Activated CD4-positive, CD25-positive, alpha-beta regulatory T cell treated with anti-CD3 and anti-CD28 coated beads, Interleukin-2, amount 50 U/mL, for 24 hours (primary cell): ENCODE measurements at regions not wholly inside any gene's neighbourhood (a gene's known extent, or its start where the extent isn't known, plus 50 kb on each side); places are given as distances from the start of the nearest gene placed in this dataset.

ENCODE experiments used
- ATAC-seq, 2 donors: fragments of 150-1000 bp; cut with Tn5 transposase; one replicate each; pipeline ENCODE4 v1.10.0; 2021; ENCODE audit warnings: mild to moderate bottlenecking in 1 of 2, moderate library complexity in 1 of 2

DNA sequence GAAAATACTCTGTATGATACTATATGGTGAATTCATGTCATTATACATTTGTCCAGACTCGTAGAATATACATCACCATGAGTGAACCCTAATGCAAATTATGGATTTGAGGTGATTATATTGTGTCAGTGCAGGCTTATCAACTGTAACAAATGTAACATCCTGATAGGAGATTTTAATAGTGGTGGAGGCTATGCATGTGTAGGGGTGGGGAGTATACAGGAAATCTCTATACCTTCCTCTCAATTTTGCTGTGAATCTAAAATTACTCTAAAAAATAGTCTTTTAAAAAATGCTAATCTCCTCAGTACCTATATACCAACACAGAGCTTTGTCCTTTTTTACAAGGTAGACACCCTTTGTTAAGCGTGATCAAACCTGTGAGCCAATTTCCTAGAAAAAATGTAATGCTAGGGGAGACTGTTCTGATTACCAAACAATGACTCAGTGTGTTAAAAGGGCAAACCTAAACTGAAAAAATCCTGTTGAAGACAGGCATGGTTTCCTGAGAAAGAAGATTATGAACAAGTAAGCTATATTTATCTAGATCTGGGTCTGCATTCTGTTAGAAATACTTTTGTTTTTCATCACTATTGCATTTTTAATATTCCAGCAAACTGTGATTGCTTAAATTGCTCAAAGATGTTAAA is 170.9 kb downstream of the DUSP6 start:
- ATAC-seq: peak; percentile 89 to 94

DNA sequence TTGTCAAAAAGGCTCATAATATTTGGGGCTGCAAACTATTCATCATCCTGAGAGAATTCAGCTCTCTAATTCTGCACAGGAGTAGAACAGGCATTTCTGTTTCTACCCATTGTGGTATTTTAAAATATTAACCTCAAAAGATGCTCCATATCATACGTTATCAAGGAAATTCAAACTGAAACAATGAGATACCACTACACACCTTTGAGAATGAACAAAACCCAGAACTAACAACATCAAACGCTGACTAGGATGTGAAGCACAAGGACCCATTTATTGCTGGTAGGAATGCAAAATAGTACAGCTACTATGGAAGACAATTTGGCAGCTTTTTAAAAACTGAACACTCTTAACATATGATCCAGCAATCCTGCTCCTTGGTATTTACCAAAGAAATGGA is 171.8 kb downstream of the DUSP6 start:
- peak; percentile 33 to 49 for ATAC-seq

DNA sequence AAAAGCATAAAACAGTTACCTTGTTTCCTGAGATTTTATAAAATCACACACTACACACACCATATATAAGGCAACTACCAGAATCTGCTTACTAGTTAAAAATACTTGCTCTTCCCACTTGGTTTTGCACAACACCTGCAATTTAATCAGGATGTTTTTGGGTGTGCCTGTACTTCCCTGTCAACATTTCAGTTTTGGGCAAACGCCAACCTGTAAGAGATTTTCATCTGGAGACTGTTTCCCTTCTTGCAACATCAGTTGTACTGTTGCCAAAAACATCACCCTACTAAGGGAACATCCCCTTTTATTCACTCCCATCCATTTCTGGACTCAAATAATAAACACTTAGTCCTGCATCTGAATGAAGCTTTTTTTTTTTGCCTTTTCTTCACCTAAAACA is 172.3 kb downstream of the DUSP6 start:
- no peak for ATAC-seq

DNA sequence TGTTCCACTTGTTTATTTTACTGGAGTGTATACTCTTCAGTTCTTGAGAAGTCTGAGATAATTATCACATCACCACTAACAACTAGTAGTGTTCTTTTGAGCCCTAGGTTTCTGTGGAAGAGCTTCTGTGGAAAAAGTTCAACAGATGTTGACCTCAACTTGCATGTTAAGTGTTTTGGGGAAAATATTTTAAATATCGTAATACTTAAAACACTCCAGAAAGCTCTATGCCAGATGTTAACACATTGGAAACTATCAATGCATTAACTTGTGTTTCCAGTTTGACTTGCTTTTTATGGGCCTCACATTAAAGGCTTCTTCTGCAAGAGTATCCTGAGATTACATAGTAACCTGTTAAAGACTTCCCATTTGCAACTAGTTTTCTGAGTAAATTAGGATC is 173.1 kb downstream of the DUSP6 start:
- ATAC-seq: no peak

DNA sequence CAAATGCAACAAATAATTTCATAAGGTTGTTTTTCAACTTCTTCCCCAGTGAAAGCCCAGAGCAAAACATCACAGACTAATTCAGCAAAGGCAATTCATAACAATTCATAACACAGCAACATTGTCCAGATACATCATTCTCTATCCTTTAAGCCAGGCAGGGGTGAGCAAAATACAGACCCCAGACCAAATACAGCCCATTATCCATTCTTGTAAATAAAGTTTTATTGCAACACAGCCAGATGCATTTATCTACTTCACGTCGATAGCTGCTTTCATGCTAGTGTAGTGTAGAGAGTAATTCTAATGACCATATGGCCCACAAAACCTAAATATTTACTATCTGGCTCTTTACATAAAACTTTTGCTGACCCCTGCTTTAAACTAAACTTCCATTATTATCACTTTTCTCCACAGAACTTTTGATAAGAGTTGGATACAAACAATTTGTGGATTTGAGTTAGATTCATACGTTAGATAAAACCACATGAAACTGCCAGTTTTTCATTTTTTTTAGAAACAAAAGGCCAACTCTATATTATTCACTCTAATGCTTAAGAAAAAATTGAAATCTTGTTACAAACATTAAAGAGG is 174.4 kb downstream of the DUSP6 start:
- no peak for ATAC-seq

DNA sequence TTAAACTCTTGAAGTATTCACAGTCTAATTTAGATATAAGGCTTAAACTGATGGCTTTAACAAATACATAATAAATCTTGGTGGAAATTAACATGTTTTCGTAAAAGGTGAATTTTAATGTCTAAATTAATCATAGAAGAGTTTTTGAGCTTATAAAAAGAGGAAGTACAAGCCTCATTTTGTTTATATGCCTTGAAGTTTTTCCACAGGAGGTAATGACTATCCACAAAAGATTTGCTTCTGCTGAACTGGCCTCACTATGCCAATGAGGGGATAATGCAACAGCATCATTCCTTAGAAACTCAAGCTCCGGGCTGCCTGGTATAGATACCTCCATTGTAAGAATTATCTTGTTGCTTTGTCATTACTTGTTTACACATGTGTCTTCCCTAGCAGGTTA is 175.6 kb downstream of the DUSP6 start:
- no peak for ATAC-seq

DNA sequence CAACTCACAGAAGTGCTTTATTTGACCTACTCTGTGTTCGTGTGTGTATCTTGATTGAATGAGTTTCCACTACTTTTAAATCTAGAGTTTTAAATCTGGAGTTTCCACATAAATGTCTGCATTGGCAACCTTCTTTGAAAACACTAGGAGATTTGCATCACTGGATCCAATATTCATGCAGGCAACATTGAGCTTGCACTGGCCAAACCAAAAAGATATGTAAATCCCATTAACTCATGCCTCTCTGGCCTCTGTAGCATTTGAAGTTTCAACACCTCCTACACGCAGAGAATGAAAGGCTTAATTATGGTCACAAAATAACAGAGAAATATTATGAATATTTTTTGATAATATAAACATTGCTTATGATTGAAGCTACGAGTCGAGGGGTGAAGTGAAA is 178.6 kb downstream of the DUSP6 start:
- ATAC-seq: no peak

DNA sequence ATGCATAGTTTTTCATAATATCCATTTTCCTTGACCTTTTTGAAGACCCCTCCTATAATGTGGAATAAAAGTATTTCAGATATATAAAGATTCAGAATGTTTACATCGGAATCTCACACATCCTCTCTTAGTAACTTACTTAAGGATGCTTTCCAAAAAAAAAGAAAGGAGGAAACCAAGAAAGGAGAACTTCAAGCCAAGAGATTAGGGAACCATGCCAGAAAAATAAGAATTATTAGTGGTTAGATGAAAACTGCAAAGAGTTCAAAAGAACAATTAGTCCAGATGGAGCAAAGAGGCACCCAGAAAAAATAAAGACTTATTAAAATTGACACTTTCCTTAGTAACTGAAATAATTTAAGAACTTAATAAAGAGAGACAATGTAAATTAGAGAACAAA is 179.2 kb downstream of the DUSP6 start:
- ATAC-seq: no peak

DNA sequence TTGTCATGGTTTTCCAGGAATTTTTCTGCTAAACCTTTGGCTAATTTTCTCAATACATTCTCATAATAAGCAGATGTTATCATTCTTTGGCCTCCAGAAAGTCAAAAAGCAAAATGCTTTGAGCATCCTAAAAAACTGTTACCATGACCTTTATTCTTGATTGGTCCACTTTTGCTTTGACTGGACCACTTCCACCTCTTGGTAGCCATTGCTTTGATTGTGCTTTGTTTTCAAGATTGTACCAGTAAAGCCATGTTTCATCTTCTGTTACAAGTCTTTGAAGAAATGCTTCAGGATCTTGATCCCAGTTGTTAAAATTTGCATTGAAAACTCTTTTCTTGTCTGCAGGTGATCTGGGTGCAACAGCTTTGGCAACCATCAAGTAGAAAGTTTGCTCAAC is 180.1 kb downstream of the DUSP6 start:
- ATAC-seq: no peak

DNA sequence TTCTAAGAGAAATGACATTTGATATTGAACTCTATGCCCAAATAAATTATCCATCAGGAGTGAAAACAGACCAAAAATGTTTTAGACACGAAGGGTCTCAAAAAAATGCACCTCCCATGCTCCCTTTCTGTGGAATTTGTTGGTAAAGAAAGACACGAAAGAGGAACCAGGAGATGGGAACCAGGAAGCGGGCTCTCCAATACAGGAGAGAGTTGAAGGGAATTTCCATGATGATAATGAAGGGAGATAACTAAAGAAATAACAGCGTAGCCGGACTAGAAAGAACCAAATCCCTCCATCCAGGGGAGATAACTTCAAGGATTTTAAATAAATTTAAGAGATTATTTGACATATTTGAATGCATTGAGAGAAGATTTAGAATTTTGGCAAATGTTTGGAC is 183.0 kb downstream of the DUSP6 start:
- no peak for ATAC-seq

DNA sequence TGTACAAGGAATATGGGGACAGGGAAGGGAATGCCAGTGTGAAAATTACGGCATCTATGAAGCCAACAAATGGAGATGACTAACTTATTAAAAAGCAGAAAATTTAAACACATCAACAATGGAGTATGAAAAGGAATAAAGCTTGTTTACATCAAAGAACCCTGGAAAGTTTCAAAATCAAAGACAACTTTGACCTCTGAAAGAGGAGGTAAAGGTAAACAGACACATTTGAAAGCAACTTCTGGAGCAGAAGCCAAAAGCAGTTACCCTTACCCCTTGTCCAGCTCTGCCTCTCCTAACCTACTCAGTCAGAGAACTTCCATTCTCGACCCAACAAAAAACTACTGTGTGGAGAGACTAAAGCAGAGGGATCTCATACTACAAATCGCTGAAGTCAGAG is 184.3 kb downstream of the DUSP6 start:
- no peak for ATAC-seq

DNA sequence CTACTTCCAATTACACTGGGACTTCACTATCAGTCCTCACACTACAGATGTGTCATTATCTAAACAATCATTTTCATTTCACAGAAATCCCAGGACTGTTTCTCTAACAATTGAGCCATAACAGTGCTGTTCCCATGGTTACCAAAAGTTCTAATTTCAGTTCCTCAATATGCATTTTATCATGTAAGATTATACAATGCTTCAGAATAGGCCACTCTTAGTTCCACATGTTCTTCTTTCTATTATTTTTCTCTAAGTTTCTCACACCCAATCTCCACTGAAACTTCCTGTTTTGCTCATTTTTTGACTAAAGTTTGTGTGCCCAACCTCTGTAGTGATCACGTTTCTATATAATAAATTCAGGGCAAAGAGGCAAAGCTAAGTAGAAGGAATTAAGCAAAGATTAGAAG is 185.8 kb downstream of the DUSP6 start:
- peak; percentile 7 to 8 for ATAC-seq

DNA sequence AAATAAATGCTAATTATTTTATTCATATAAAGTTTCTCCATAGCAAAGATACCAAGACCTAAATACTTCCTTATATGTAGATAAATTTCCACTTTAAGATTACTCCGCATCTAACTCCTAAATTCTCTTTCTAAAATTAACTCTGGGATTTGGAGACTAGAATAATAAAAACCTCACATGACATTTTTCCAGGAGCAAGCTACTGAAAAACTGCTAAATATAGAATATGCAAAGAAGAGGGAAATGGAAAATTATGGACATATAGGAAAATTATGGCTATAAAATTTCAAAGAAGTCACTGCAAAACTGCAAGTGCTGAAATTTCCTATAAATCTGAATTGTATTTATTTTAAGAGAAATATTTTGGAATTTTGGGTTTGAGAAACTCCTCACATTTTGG is 186.2 kb downstream of the DUSP6 start:
- no peak for ATAC-seq

DNA sequence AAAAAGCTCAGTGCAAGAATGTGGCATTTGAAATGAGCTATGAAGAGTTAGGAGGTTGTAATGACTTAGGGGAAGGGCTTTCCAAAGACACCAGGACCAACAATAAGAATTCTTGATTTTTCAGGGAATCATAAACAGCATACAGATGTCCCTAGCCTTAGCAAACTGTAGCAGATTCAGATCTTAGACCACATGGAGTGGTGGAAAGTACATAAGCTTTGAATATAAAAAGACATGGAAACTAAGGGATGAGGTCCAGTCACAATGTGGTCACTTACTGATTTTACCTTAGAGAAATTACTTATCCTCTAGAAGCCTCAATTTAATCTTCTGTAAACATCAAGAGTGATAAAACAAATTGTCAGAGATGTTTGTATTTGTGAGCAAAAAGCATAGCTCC is 186.6 kb downstream of the DUSP6 start:
- ATAC-seq: no peak

DNA sequence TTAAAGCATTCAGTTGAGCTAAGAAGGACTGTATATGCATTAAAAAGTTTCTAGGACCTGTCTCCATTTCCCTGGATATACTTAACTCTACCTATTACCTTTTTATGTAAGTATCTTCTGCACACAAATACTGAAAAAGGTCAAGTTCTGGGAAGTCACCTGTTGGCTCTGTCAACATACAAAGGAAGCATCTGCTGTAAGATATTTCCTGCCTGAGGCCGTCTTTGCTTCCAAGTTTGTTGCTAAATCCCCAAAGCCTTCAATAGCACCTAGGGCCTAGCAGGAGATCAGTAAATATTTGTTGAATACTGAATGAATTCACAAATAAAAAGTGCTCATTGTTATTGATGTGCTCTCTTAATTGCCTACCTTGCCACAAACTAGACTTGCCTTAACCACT is 188.4 kb downstream of the DUSP6 start:
- ATAC-seq: no peak

DNA sequence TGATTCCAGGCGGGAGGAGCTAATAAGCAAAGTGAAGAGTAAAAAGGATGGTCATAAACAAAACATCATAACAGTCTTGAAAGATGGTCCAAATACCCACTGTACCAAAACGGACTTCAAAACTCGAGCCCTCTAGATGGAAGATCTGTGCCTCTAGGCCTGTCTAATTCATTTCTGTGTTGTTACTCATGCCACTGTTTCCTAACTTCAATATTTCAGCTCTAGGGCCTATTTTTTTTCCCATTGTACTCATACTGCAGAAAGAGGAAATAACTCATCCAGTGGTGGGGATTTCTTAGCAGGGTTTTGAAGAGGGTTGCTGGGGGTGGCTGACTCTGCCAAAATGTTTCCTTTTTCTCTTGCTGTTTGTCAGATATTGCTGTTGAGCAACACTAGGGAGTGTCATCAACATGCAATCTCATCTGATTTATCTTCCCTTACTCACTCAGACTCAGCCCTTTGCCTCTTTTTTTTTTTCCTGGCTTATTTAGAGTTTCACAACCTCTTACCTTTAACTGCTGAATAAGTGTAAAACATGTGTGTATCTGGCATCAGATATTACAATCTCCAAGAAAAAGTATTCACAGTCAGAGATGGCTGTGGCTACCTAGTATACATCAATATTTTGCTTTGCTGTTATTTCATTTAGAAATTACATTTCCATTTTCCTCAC is 189.6 kb downstream of the DUSP6 start:
- ATAC-seq: peak; percentile 87 to 90

DNA sequence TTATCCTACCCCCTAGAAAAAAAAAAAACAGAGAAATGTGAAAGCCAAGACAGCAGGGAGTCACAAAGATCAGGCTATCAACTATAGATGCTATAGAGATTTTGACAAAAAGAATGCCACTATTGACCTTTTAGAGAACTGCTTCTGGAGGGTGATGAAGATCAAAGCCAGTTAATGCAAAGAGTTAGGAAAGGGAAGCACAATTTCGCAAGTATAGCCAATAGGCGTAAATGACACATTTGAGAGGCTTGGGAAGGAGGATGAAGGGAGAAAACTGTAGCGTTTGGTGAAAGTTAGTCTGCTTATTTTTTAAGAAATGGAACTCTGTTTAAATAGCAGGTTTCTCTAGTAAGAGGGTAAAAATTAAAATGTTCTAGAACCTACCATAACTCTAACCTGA is 190.7 kb downstream of the DUSP6 start:
- no peak for ATAC-seq

DNA sequence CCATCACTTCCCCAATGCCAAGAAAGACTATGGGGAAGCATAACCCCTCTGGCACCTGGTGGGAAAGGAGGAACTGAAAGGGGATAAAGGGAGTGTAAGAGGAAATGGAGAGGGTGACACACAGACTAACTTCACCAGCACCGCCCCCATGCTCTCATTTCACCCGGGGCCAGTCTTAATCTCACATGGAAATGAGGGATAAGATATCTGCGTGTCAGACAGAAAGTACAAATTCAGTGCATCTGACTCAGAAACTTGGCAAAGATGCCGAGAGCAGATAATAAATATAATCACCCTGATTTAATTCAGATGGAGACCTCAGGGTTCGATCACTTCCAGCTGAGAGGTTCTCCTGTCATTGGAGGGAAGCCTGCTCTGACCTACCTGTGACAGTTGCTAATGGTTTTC is 191.6 kb downstream of the DUSP6 start:
- ATAC-seq: peak; percentile 39 to 43

DNA sequence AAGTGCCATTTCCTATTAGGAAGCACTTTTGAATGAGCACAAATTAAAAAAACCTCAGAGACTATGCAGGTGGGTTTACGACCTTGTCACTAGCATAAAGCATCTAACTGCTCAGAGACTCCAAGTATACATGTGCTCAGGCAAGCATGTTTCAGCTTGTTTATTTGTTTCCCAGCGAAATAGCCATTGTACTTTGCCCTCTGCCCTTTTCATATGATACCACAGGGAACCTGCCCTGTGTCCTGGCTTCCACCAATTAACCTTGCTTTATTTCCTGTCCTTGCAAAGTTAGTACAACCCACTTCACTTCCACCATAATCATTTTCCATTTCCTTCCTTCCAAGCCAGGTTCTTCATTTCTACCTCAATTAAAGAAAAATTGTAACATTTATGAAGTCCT is 194.9 kb downstream of the DUSP6 start:
- ATAC-seq: no peak

DNA sequence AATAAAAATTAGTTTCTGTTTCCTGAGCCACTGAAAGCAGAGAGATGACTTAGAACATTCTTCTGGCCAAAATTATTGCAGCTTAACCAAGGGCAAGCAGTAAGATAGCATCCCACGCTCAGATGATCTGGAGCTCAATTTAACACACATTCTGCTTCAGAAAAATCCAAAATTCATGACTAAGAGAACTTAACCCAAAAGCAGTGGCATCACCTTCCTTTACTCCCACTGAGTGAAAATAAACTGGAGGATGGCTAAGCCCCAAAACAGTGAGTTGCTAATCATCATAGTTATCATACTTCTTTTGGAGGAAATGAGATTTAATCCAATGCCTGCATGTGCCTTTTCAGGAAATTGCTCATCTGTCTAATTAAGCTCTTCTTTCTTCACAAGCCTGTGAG is 195.4 kb downstream of the DUSP6 start:
- peak; percentile 21 to 25 for ATAC-seq

DNA sequence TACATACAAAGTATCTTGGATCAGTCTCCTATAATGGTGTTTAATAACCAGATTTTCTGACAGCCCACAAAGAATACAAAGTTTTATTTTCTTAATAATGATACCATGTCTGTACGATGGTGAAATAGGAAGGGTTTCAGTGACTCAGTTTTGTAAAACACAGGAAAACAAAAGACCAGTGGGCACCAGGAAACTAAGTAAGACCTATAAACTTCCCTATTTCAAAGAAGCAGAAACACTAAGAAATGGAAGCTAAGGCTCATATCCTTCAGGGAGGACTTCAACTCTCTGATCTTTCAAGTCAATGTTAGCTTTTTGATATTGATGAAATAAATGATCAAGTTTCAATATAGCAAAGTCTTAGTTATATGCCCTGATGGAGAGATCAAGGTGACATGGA is 196.0 kb downstream of the DUSP6 start:
- no peak for ATAC-seq

DNA sequence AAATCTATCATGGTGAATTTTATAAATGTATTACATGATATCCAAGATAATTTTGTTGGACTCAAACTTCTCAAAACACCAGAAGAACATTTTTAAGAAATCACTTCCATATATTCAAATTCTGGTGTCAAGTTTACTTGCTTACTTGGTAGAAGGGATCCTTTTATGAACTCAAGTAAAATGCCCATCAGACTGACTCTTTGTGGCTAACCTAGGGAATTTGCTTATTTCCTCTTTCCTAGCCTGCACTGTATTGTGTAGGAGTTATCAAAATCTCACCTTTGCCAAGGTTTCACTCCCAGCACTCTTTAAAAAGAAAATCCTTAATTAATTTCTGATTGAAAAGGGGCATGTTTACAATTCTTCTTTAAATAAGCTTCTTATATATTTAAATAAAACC is 196.5 kb downstream of the DUSP6 start:
- ATAC-seq: no peak

DNA sequence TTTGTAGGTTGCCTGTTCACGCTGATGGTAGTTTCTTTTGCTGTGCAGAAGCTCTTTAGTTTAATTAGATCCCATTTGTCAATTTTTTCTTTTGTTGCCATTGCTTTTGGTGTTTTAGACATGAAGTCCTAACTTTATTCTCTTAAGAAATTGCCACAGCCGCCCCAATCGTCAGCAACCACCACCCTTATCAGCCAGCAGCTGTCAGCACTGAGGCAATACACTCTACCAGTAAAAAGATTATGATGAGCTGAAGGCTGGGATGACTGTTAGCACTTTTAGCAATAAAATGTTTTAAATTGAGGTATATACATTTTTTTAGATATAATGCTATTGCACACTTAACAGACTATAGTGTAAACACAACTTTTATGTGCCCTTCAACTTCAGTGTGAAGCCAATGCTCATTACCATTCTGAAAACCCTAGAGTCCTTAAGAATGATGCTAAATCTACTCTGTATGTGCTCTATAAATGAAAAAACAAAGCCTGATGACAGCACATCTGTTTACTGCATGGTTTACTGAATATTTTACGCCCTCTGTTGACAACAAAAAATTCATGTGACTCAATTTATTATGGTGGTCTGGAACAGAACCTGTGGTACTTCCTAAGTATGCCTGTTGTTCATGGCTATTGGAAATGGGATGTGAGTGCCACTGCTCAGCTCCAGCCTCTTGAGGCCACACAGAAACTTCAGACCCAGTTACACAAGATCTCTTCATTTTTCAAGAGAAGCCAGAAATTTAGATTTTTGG is 197.4 kb downstream of the DUSP6 start:
- ATAC-seq: no peak

DNA sequence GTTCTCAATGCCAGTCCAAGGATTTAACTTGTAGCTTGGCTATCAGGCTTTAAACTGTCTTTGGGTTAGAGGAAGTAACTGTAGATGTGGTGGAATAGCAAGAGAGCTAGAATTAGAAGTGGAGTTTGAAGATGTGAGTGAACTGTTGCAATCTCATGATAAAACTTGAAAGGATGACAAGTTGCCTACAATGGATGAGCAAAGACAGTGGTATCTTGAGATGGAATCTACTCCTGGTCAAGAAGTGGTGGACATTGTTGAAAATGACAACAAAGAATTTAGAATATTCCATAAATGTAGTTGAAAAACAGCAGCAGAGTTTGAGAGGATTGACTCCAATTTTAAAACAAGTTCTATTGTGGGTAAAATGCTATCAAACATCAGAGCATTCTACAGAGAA is 199.0 kb downstream of the DUSP6 start:
- no peak for ATAC-seq
